HG02973 (cell line): ENCODE measurements at regions not wholly inside any gene's neighbourhood (a gene's known extent, or its start where the extent isn't known, plus 50 kb on each side); places are given as distances from the start of the nearest gene placed in this dataset.

Experiments used
- ATAC-seq: cut with Tn5 transposase; IDR thresholded peaks from one replicate; pipeline ENCODE4 v1.9.1; 2021; ENCODE audit warnings: moderate library complexity; ENCODE audit not compliant: unreplicated experiment

GRCh38 chr2:20559277-20559676, 91.6 kb downstream of the HS1BP3 start:
- ATAC-seq = no peak

DNA sequence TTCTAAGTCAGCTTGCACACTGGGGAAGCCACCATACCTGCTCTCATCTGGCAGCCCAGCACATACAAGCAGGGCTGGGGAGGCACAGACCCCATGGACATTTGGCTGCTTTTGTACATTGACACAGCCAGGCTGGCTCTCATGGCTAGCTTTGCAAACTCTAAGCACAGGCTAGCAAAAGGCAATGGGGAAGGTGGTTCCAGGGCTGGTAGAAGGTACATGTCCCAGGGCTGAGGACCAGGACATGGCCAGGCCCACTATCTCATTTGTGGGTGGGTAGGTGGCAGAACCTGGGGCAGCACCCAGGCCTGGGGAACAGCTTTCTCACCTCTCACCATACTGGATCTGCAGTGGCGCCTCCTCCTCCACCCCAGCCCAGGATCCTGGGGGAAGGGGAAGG, 90.9 kb downstream of the HS1BP3 start:
- ATAC-seq = no peak

DNA sequence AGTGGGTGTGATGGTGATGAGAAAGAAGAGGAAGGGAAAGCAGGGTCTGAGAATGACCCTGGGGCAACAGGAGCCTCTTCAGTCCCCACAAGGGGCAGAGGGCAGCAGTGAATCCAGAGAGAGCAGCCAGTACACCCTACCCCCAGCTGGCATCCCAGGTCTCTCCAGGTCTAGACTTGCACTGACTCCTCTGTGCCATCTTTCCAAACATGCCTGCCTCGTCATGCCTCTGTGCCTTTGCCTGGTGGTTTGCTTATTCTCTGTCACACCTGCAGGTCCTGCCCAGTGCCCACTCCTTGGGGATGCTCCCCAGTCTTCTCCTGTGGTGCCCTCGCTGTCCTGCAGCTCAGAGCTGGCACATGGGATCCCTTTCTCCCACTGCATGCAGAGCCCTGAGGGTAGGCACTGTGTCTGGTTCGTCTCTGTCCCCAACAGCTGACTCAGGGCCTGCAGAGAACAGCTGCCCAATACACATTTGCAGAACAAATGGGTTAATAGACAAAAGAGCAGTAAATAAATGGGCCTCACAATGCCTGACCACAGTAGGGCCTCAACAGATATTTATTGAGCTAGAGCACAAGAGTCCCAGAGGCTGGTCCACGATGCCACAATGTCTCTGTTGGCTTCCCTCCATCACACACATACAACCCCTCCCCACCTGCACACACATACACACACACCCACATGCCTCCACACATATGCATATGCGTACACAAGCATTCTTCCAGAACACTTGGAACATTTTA, 89.8 kb downstream of the HS1BP3 start:
- no peak for ATAC-seq

GRCh38 chr2:20561637-20562454, 89.1 kb downstream of the HS1BP3 start:
- ATAC-seq = no peak

DNA sequence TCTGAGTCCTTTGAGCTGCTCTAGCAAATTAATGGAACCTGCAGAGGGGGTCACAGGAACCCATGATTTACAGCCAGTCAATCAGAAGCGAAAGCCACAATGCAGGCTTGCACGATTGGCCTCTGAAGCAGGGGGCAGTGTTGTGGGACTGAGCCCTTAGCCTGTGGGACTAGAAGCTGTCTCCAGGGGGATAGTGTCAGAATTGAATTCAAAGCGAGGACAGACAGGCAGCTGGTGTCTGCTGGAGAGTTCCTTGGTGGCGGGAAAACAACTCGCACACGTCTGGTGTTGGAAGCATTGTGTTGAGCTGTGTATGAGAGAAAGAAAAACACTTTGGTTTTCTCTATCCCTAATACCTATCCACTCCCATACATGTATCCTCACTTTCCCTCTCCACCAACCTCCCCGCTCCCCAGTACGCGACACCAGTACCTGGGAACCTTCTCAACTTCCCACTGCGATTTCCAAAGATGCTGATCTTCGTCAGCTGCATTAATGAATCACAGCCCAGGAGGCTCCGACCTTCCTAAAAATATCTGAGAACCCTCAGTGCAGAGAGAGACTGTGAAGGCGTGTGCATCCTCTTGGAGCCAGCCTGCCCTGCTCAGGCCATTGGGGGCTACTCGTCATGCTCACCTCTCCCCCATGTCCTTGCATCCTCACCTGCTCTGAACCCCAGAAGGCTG, 88.2 kb downstream of the HS1BP3 start:
- no peak for ATAC-seq

DNA sequence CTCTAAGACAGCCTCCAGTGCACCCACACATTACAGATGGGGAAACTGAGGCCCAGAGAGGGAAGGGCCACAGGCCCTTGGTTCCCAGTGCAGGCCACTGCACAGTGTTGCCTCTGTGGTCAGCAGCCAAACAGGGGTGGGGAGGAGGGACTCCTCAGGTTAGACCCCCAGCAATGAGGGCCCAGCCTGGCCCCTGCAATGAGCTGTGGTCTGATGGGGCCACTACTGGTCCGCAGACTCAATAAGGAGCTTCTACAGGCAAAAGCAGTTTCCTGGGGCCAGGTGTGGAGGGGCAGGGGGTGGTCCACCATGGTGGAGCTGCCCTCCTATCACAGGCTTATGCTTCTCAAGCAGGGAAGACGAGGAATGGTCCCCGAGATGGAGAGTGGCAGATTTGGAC, 87.6 kb downstream of the HS1BP3 start:
- no peak for ATAC-seq

- ATAC-seq = no peak
Observed at GRCh38 chr2:20563833-20564232, 87.1 kb downstream of the HS1BP3 start.

DNA sequence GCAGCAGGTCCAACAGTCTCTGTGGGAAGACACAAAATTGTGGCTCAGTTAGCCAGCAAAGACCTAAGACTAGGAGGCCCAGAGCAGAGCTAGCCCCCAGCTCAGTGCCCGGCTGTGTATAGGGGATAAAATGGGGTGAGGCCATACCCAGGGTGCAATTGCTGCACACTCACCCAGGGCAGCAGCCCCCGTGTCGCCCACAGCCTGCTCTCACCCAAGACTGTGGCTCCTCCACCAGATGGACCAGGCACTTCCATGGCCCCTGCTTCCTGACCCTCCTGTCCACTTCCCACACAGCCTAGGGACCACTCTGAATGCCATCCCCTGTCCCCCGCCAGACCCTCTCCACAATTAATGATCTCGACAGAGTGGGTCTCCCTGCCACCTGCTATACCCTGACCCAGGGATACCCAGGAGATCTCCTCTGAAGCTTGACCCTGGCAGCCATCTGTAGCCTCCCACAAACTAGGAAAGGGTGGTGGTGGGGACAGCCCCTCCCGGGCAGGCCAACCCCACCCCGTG, 85.7 kb downstream of the HS1BP3 start:
- no peak for ATAC-seq

GRCh38 chr2:20565623-20566236, 85.2 kb downstream of the HS1BP3 start:
- ATAC-seq = no peak

DNA sequence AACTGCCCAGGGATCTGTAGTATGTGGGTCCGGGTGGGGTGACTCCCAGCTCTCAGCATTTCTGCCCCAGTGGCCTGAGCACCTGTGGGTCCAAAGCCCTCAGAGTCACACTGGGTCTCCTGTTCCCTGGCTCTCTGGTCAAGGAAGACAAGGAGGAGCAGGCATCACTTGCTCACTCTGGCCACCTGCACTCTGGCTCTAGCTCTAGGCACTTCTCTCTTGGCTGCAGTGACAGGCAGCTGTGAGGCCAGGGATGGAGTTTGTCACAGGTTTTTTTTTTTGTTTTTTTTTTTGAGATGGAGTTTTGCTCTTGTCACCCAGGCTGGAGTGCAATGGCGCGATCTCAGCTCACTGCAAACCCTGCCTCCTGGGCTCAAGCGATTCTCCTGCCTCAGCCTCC, 84.6 kb downstream of the HS1BP3 start:
- ATAC-seq = no peak

DNA sequence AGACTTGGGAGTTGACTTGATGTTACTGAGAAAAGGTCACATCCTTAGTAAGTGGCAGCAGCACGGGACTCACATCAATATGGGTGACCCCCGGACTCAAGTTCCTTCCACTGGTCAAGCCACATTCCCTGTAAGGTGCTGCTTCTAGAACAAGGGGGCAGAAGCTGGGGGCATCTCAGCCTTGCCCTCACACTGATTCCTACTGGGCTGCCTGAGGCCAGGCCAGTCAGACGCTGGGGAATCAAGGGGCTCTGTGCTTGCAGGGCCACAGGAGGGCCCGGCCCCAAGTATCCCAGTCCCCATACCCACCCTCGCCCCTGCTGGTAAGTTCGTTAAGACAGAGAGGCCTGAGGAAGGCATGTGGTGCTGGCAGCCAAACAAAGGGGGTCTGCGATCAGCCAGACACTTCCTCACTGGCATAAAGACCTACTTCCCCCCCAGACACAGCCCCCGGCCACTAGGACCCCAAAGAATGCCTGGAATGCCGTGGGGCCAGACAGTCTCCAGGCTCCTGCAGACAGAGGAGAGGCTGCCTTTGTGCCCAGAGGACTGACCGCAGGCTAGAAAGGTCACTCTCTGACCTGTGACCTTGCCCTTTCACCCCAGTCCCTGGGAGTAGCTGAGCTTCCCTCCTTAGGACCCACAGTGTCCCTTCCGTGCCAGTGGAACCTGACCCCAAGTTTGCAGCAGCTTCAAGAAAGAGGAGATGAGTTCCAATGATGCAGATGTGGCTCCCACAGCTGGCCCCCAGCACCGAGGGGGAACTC, 83.6 kb downstream of the HS1BP3 start:
- no peak for ATAC-seq
